AG08395 (cell line): ENCODE measurements at regions not wholly inside any gene's neighbourhood (a gene's known extent, or its start where the extent isn't known, plus 50 kb on each side); places are given as distances from the start of the nearest gene placed in this dataset.

ENCODE experiments used
- DNase-seq: peaks from one replicate; pipeline ENCODE4 v3.0.0; 2012; ENCODE audit warnings: mixed read lengths, low spot score

DNA sequence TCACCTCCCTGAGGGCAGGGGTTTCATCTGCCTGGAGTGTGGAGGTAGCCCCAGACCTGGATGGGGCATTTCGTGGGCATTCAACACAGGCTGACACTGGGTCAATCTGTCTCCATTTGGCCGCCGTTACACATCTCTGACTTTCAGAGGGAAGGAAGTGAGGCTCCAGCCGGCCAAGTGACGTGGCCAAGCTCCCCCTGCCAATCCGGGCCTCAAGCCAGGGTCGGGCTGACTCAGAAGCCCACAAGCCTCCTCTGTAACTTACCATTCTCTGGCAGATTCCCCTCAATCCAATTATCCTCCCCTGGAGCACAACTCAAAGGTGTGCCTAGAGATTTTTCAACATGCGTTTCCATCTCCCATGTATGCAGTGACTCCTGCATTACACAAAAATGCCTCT lies 227.6 kb downstream of the KLF13 start:
- DNase-seq: peak; percentile 90

GRCh38 chr15:31555022-31555421 lies 228.4 kb downstream of the KLF13 start:
- no peak for DNase-seq

DNA sequence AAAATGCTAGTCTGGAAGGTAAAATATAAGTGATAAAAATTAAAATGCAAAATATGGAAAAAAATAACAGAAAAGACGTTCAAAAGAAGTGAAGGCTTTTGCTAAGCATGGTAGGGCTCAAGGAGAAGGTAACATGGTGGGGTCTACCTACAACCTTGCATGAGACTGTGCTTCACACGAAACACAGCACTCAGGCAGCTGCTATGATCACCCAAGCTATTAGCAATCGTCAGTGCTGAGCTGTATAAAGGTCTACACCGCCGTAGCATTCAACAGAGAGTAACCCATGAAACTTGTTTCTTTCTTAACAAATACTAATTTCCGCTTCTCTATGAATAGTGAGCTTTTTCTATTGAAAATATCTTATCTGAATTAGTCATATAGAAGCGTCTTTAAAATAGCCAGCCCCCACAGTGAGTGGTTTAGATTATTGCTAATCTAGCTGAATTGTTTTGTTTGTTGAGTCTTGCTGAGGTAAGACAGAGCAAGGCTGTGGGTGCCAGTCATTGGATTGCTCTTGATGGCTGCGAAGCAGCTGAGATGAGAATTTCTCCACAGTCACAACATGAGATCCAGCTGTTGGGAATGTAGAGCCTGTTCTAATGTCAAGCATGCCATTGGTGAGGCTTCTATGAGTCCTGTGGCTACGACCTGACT lies 230.0 kb downstream of the KLF13 start:
- DNase-seq: no peak

- DNase-seq: peak; percentile 39
Observed at GRCh38 chr15:31557899-31558298, 231.3 kb downstream of the KLF13 start.

DNA sequence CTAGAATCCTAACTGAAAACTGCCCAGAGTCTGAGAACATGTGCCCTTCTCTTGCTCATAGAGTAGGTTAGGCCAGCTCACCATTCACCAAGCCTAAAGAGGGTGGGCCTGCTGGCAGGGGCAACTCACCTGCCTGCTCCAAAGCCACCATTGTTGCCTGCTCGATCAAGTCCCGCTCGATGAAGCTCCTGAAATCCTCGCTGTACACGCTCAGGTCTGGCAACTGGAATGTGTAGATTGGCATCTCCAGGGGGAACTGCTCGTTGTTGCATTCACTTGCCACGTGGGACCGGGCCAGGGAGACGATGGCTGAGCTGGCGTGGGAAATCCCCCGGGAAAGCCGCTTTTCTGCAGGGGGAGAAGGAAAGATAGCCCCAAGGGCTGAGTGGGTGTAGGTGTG lies 232.2 kb downstream of the KLF13 start:
- DNase-seq: no peak

DNA sequence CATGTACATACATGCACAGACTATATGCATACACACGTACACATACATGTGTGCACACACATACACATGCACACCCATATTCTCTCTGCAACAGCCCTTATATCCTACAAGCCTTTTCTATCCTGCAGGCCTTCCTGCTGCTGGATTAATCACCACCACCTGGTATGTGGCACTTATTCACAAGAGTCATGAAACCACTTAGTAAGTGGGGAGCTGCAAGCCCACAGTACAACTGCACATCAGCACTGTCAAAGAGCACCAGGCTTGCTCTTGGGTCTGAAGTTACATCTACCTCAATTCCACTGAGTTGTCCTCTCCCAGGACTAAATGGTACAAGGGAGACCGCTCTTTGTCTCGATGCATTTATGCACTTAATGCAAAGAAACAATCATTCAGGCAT lies 233.2 kb downstream of the KLF13 start:
- DNase-seq: no peak

DNA sequence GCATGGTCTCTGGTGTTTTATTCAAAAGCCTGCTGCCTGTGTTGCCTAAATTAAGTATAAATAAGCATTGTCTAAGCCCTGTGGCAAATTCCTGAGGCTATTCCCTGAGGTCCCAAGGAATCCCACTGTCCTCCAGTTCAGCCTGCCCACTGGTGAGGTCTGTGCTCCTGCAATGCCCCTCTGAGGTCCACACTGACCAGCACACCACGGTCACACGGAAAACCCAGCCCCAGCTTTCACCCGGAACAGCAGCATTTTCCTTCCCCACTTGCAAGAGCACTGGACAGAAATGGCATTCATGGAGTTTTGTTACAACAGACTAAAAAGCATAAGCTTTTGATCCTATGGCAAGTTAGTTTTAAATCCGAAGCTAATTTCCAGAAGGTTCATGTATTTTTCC lies 234.0 kb downstream of the KLF13 start:
- DNase-seq: no peak

GRCh38 chr15:31561156-31561555 lies 234.5 kb downstream of the KLF13 start:
- DNase-seq: no peak

DNA sequence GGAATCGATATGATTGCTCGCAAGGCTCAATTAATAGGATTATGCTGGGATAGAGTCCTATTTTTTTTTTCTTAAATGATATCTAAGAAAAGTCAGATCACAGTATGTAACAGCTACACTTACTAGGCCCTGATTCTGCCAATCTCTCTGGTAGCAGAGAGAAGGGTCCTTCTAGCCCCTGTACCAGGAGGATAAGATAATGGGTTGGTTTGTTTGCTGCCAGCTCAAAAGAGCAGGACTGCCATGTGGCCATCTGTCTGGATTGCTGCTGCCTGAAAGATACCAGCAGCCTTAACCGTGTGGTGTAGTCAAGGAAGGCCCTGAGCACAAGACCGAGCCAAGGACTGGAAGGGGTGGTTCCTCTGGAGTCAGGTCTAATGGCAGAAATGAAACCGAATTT lies 236.4 kb downstream of the KLF13 start:
- no peak for DNase-seq

DNA sequence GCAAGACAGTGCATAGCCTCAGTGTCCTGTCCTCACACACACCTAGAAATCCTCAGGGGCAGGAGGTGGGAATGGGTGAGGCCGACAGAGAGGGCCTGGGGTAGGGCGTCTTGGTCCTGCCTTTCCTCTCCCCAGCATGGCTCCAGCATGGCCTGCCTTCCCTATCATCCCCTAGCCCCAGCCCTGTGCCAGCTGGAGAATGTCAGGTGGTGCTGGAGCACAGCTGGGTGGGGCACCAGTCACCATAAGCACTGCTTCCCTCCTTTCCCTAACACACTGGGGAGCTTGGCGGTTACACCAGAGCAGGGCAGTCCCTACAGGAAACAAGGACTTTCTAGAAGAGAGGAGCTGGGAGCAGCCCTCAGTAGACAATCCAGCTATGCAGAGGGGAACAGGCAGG lies 236.8 kb downstream of the KLF13 start:
- no peak for DNase-seq

DNA sequence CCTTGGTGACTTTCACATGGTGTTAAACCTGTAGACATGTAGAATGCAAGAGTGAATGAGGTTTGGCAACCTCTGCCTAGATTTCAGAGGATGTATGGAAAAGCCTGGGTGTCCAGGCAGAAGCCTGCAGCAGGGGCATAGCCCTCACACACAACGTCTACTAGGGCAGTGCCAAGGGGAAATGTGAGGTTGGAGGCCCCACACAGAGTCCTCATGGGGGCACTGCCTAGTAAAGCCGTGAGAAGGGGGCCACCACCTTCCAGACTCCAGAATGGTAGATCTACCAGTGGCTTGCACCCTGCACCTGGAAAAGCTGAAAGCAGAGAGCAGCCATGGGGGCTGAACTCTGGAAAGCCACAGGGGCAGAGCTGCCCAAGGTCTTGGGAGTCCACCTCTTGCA lies 241.2 kb downstream of the KLF13 start:
- no peak for DNase-seq

- no peak for DNase-seq
Observed at GRCh38 chr15:31569836-31570235, 243.2 kb downstream of the KLF13 start.

DNA sequence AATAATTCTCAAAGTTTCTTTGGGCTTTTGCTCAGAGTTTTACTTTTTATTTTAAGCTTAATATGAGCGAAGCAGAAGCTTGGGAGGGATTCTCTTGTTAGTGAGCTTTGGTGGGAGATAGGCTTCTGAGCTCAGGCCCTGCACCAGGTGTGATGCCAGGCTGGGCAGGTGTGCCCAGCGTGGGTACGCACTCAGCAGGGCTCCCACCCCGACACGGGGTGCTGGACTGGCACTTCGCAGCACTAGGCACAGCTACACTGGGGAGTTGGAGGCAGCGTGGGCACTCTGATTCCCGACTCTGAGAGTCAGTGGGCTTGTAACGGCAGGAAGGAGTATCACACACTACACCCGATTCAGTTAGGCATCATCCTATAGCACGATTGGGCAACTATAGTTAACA lies 244.0 kb downstream of the KLF13 start:
- no peak for DNase-seq

GRCh38 chr15:31571676-31572075 lies 245.0 kb downstream of the KLF13 start:
- DNase-seq: peak; percentile 12

GRCh38 chr15:31573759-31574158 lies 247.1 kb downstream of the KLF13 start:
- no peak for DNase-seq

DNA sequence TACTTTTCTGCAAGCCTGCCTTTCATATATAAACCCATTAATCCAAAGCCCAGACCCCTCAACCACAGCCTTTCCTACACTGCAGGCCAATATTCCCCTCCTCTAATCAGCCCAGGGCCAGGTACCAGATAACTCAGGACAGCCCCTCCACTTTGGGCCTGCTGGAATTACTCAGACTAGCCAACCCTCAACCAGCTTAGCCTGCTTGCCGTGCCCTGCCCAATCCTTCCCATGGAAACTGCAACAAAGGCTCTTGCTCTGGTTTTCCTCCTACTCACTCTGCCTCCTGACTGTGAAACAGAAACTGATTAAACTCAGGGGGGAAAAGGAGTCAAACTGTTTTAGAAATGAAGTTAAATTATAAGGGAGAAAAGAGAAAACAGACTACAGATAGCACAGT lies 248.1 kb downstream of the KLF13 start:
- no peak for DNase-seq

DNA sequence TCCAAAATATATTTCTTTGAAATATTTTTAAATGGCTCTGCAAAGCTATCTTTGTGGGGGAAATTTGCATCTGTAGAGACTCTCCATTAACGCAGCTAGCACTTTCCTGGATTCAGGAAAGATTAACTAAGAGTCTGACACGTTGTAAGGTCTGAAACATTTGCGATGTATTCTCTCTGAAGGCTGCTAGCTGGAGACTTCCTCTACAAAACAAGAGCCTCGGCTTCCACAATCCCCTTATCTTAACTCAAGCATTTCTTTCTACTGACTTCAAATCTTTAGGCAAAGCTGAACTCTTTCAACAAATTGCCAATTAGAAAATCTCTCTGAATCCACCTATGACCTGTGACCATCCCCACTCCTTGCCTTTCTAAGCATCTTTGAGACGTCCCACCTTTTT lies 250.5 kb downstream of the KLF13 start:
- DNase-seq: no peak

DNA sequence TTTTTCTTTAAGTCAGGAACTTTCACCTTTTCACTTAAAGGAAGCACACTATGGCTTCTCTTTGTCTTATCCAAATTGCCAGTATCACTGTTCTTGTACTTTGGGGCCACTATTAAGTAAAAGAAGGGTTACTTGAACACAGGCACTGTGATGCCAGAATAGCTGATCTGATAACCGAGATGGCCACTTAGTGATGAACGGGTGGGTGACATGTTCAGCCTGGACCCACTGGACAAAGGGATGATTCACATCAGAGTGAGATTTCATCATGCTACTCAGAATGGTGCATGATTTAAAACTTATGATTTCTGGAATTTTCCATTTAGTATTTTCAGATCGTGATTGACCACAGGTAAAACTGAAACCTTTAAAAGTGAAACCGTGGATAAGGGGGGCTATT lies 252.6 kb downstream of the KLF13 start:
- no peak for DNase-seq

DNA sequence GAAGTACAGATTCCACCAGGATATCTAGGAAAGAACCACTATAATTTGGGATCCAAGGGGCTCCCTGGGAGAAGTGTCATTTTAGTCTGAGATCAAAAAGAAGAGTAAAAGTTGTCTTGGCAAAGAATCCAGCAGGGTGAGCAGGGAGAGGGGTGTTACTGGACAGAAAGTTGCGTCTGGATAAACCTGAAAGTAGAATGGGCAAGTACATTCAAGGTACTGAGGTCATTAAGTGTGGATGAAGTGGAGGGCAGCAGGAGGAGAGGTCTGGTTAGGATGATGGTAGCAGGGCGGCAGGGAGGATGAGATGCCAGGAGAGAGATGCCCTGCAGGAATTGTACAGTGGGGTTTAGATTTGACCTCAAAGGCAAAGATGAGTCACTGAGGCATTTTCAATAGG lies 253.3 kb downstream of the KLF13 start:
- DNase-seq: no peak

DNA sequence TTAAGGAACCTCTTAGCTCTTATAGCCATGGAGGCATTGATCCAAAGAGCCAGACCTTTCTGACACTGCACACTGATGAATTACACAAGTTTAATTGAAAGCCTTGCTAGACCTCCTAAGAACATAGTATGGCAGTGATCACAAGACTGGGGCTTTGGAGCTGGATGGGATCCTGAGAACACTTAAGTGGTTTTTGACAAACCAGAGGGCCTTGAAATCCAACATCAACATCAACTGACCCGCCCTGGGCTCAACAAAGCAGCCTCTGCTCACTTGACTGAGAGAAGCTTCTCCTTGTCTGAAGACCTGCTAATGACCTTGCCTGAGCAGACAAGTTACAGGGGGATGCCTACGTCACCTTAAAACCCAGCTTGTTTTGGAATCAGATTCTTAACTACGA lies 257.6 kb downstream of the KLF13 start:
- no peak for DNase-seq

DNA sequence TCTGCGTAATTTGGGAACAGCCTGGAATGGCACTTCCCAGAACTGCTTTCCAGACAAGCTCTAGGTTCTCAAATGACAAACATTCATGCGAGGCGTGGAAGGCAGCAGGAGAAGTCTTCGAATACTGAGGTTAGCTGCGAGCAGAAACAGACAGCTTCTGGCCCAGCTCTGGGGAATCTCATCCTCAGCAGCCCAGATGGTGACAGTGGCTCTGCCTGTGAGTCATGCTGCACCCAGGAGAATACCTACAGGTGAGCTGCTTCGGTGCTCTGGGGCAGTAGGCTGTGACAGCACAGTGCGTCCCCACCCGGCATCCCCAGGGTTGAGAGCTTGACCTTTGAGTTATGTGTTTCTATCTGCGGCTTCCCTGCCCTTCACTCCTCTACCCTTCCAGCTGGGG lies 258.6 kb downstream of the KLF13 start:
- no peak for DNase-seq

- no peak for DNase-seq
Observed at GRCh38 chr15:31586841-31587240, 260.2 kb downstream of the KLF13 start.

DNA sequence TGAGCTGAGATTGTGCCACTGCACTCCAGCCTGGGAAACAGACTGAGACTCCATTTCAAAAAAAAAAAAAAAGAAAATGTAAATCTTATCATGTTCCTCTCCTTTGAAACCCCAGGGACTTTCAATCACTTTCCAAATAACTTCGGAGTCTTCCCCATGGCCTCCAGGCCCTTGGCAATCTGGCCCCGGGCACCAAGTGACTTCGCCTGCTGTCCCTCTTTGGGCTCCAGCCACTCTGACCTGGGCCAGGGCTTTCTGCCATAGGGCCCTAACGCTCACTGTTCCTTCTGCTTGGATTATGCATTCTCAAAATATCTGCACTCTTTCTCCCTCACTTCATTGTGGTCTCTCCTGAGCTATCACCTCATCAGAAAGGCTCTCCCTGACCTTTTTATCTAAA lies 260.9 kb downstream of the KLF13 start:
- no peak for DNase-seq

- DNase-seq: no peak
Observed at GRCh38 chr15:31590609-31591008, 264.0 kb downstream of the KLF13 start.

DNA sequence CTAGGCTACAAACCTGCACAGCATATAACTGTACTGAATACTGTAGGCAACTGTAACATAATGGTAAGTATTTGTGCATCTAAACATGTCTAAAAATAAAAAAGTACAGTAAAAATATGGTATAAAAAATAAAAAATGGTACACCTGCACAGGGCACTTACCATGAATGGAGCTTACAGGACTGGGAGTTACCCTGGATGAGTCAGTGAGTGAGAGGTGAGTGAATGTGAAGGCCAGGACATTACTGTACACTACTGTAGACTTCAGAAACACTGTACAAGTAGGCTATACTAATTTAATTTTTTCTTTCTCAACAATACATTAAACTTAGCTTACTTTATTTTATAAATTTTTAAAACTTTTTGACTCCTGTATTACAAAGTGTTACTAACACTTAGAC lies 265.3 kb downstream of the KLF13 start:
- no peak for DNase-seq
